H1 (cell line): ENCODE measurements at regions not wholly inside any gene's neighbourhood (a gene's known extent, or its start where the extent isn't known, plus 50 kb on each side); places are given as distances from the start of the nearest gene placed in this dataset.

Experiments
- CTCF ChIP-seq, 3 experiments: IDR thresholded peaks; 1 replicate in 2 of 3; 2 replicates in 1 of 3; pipeline versions ENCODE4 v1.5.1 to v1.6.1; 2011; ENCODE audit warnings: low read length in 3 of 3, mild to moderate bottlenecking in 3 of 3, inconsistent platforms in 2 of 3, low read depth in 1 of 3, moderate library complexity in 1 of 3; ENCODE audit not compliant: insufficient read depth in 1 of 3; ENCODE audit errors: control extremely low read depth in 1 of 3
- EZH2 ChIP-seq: fragments of 200-600 bp; sonication (generic); IDR thresholded peaks from 2 replicates; pipeline ENCODE4 v1.7.1; 2012; ENCODE audit warnings: low read depth, mild to moderate bottlenecking, moderate library complexity, low read length, inconsistent platforms; ENCODE audit not compliant: severe bottlenecking
- KDM1A ChIP-seq: fragments of 200-600, 300-600 bp; sonication (generic); IDR thresholded peaks from 2 replicates; pipeline ENCODE4 v1.7.1; 2016; ENCODE audit warnings: mild to moderate bottlenecking, low read length, borderline replicate concordance
- NANOG ChIP-seq: IDR thresholded peaks from 2 replicates; pipeline ENCODE4 v1.6.1; 2011; ENCODE audit warnings: low read length, low read depth, mild to moderate bottlenecking, inconsistent platforms; ENCODE audit not compliant: insufficient read depth, poor library complexity, severe bottlenecking
- SAP30 ChIP-seq: fragments of 300-600 bp; sonication (generic); IDR thresholded peaks from 2 replicates; pipeline ENCODE4 v1.7.1; 2012; ENCODE audit warnings: low read length, moderate library complexity, mild to moderate bottlenecking, inconsistent platforms; ENCODE audit not compliant: insufficient read depth, insufficient replicate concordance
- SUZ12 ChIP-seq: fragments of 200-600 bp; sonication (generic); IDR thresholded peaks from 2 replicates; pipeline ENCODE4 v1.6.1; 2012; ENCODE audit warnings: mild to moderate bottlenecking, inconsistent platforms, low read length, moderate library complexity, mixed read lengths
- TCF12 ChIP-seq: IDR thresholded peaks from 2 replicates; pipeline ENCODE4 v1.6.1; 2011; ENCODE audit warnings: low read depth, mild to moderate bottlenecking, low read length
- TEAD4 ChIP-seq: IDR thresholded peaks from 2 replicates; pipeline ENCODE4 v1.6.1; 2012; ENCODE audit warnings: low read depth, low read length, inconsistent platforms, mixed read lengths

- TF ChIP-seq CTCF (IDR thresholded peaks at IDR 0.05; ENCODE audit: control extremely low read depth in 1 of 3, insufficient read depth in 1 of 3, low read depth in 1 of 3, low read length in 3 of 3) = no peak
- TF ChIP-seq KDM1A = no peak
- TF ChIP-seq SAP30 = no peak
- no peak for TF ChIP-seq NANOG
- no peak for TF ChIP-seq SUZ12
- TF ChIP-seq TEAD4 = no peak
- no peak for TF ChIP-seq EZH2
- TF ChIP-seq TCF12 = no peak
Measured at GRCh38 chr10:61148451-61148850, 204.5 kb upstream of the RHOBTB1 start.
